PC-9 (cell line): ENCODE measurements at regions not wholly inside any gene's neighbourhood (a gene's known extent, or its start where the extent isn't known, plus 50 kb on each side); places are given as distances from the start of the nearest gene placed in this dataset.

Source experiments
- BruUV-seq: library from RNA; stranded (reverse); fragments of 400-500 nt; replicated peaks from 2 replicates; lab custom pipeline; 2021; lab: Mats Ljungman, UMichigan
- CTCF ChIA-PET: fragments of 300-600 bp; sonication (Branson Sonifier 250); formaldehyde crosslinking; loops from one replicate; lab custom pipeline; 2022; ENCODE audit warnings: antibody characterized with exemption; lab: Charles Lee
- POLR2A ChIA-PET: fragments of 300-600 bp; sonication (Branson Sonifier 250); formaldehyde crosslinking; loops from one replicate; lab custom pipeline; 2022; ENCODE audit warnings: antibody characterized with exemption; ENCODE audit not compliant: unreplicated experiment; lab: Charles Lee
- DNase-seq, 2 experiments: peaks; one replicate each; pipeline versions ENCODE4 v3.0.0 to v3.0.0-alpha.2; 2015 to 2022; ENCODE audit warnings: mixed read lengths in 1 of 2
- H2AFZ ChIP-seq: fragments of 200-600 bp; sonication (generic); 2 replicates; pipeline ENCODE4 v1.8.1; 2017; ENCODE audit warnings: antibody characterized with exemption
- H3F3A ChIP-seq: fragments of 200-600 bp; sonication (generic); 2 replicates; pipeline ENCODE4 v1.8.1; 2017; ENCODE audit warnings: antibody characterized with exemption, mild to moderate bottlenecking, low read depth; ENCODE audit not compliant: insufficient read depth
- H3K27ac ChIP-seq: fragments of 200-600 bp; sonication (generic); 2 replicates; pipeline ENCODE4 v1.6.1; 2016; ENCODE audit warnings: mixed run types
- H3K27me3 ChIP-seq: fragments of 200-600 bp; sonication (generic); 2 replicates; pipeline ENCODE4 v1.6.1; 2016; ENCODE audit warnings: low read depth, mixed run types; ENCODE audit not compliant: insufficient read depth
- H3K36me3 ChIP-seq: fragments of 200-600 bp; sonication (generic); 2 replicates; pipeline ENCODE4 v1.6.1; 2016; ENCODE audit warnings: low read depth, mixed run types
- H3K4me1 ChIP-seq: fragments of 200-600 bp; sonication (generic); replicated peaks from 2 replicates; pipeline ENCODE4 v1.6.1; 2016; ENCODE audit warnings: mixed run types; ENCODE audit not compliant: insufficient read depth
- H3K4me2 ChIP-seq: fragments of 200-600 bp; sonication (generic); 2 replicates; pipeline ENCODE4 v1.6.1; 2017; ENCODE audit warnings: mixed run types
- H3K4me3 ChIP-seq: fragments of 200-600 bp; sonication (generic); 2 replicates; pipeline ENCODE4 v1.6.1; 2016; ENCODE audit warnings: mixed run types
- H3K79me2 ChIP-seq: fragments of 200-600 bp; sonication (generic); 2 replicates; pipeline ENCODE4 v1.6.1; 2017; ENCODE audit warnings: low read depth, mixed run types
- H3K9me2 ChIP-seq: fragments of 200-600 bp; sonication (generic); 2 replicates; pipeline ENCODE4 v1.8.1; 2017; ENCODE audit warnings: mild to moderate bottlenecking; ENCODE audit not compliant: insufficient read depth
- H3K9me3 ChIP-seq: fragments of 200-600 bp; sonication (generic); 2 replicates; pipeline ENCODE4 v1.8.1; 2016; ENCODE audit warnings: low read depth; ENCODE audit not compliant: insufficient read depth
- H4K20me1 ChIP-seq: fragments of 200-600 bp; sonication (generic); 2 replicates; pipeline ENCODE4 v1.8.1; 2017; ENCODE audit not compliant: insufficient read depth
- EZH2 ChIP-seq: fragments of 200-600 bp; sonication (generic); IDR thresholded peaks from 2 replicates; pipeline ENCODE4 v1.8.0; 2017; ENCODE audit warnings: antibody characterized with exemption, low read depth
- intact Hi-C: fragments of 100-400 bp; cut with micrococcal nuclease; formaldehyde crosslinking; loops from one replicate; pipeline ENCODE4 v1.10.0; 2022; ENCODE audit not compliant: unreplicated experiment
- TF ChIP-seq, protein P1 (sequence below): fragments of 200-600 bp; sonication (generic); conservative IDR thresholded peaks from 2 replicates; pipeline ENCODE4 v1.6.1; 2017; ENCODE audit warnings: mixed run types, antibody characterized with exemption, mild to moderate bottlenecking, moderate library complexity

DNA sequence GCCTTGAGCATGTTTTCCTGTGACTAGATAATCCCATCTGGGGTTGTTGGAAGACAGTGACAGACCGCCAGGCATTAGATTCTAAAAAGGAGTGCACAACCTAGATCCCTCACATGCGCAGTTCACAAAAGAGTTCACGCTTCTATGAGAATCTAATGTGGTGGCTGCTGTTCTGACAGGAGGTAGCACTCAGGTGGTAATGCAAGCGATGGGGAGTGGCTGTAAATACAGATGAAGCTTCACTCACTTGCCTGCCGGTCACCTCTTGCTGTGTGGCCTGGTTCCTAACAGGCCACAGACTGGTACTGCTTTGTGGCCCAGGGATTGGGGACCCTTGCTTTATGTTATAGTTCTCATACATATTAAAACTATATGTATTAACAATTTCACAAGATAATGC lies 81.9 kb upstream of the TMLHE start:
- intact Hi-C loops: no loop called here
- no peaks in the 10 kb centered on the region for H3K9me3 ChIP-seq
- no peak overlapping the region for H3K4me2 ChIP-seq
- no peak for DNase-seq
- no peaks in the 10 kb centered on the region for H3K36me3 ChIP-seq
- H3K4me3 ChIP-seq: no peak overlapping the region
- ChIA-PET CTCF (no interaction called here), POLR2A (no interaction called here)
- no peak overlapping the region for H3K27ac ChIP-seq
- no TSS peak for BruUV-seq
- H3K27me3 ChIP-seq: no peaks in the 10 kb centered on the region
- no peaks in the 10 kb centered on the region for H3K9me2 ChIP-seq
- no peaks in the 10 kb centered on the region for H3K4me1 ChIP-seq
- no peak overlapping the region for H2AFZ ChIP-seq
- H3F3A ChIP-seq: no peaks in the 10 kb centered on the region
- no peaks in the 10 kb centered on the region for H3K79me2 ChIP-seq
- H4K20me1 ChIP-seq: no peaks in the 10 kb centered on the region
- TF ChIP-seq, protein P1, sequence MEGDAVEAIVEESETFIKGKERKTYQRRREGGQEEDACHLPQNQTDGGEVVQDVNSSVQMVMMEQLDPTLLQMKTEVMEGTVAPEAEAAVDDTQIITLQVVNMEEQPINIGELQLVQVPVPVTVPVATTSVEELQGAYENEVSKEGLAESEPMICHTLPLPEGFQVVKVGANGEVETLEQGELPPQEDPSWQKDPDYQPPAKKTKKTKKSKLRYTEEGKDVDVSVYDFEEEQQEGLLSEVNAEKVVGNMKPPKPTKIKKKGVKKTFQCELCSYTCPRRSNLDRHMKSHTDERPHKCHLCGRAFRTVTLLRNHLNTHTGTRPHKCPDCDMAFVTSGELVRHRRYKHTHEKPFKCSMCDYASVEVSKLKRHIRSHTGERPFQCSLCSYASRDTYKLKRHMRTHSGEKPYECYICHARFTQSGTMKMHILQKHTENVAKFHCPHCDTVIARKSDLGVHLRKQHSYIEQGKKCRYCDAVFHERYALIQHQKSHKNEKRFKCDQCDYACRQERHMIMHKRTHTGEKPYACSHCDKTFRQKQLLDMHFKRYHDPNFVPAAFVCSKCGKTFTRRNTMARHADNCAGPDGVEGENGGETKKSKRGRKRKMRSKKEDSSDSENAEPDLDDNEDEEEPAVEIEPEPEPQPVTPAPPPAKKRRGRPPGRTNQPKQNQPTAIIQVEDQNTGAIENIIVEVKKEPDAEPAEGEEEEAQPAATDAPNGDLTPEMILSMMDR: no peak
- no peak for TF ChIP-seq EZH2

DNA sequence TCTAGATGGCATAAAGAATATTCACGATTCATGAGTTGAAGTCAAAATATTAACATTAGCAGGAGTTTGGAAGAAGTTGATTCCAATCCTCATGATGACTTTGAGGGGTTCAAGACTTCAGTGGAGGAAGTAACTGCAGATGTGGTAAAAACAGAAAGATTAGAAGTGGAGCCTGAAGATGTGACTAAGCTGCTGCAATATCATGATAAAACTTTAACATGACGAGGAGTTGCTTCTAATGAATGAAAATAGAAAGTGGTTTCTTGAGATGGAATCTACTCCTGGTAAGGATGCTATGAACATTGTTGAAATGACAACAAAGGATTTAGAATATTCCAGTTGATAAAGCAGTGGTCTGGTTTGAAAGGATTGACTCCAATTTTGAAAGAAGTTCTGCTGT lies 70.1 kb upstream of the TMLHE start:
- TF ChIP-seq EZH2: no peak
- TF ChIP-seq, protein P1: no peak
- Histone ChIP-seq H2AFZ (no peak overlapping the region), H3K4me2 (no peak overlapping the region), H4K20me1 (no peaks in the 10 kb centered on the region), H3K36me3 (no peaks in the 10 kb centered on the region), H3K27me3 (no peaks in the 10 kb centered on the region), H3K4me1 (no peaks in the 10 kb centered on the region), H3F3A (no peaks in the 10 kb centered on the region), H3K9me2 (no peaks in the 10 kb centered on the region), H3K9me3 (no peaks in the 10 kb centered on the region), H3K4me3 (no peak overlapping the region), H3K27ac (no peak overlapping the region), H3K79me2 (no peaks in the 10 kb centered on the region)
- intact Hi-C loops: no loop called here
- ChIA-PET CTCF (no interaction called here), POLR2A (no interaction called here)
- no peak for DNase-seq
- BruUV-seq: no TSS peak

DNA sequence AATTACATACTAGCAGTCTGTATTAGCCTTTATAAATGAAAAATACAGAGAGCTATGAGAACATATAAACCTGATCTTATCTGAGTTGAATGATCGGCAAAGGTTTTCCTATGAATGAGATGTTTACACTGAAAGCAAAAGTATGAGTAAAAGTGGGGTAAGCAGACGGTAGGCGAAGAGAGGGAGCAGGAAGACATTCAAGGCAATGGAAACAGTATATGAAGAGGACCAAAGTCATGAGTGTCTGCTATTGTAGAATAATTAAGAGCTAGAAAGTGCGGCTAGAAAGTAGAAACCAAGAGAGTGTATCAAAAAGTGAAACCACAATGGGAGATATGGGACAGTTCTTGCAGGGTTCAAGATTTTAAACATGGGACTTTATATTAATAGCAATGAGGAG lies 67.0 kb upstream of the TMLHE start:
- Histone ChIP-seq H3K27me3 (no peaks in the 10 kb centered on the region), H3F3A (no peaks in the 10 kb centered on the region), H3K27ac (no peak overlapping the region), H3K36me3 (no peaks in the 10 kb centered on the region), H3K9me2 (no peaks in the 10 kb centered on the region), H3K4me2 (no peak overlapping the region), H3K79me2 (no peaks in the 10 kb centered on the region), H3K4me3 (no peak overlapping the region), H3K9me3 (no peaks in the 10 kb centered on the region), H3K4me1 (no peaks in the 10 kb centered on the region), H2AFZ (no peak overlapping the region), H4K20me1 (no peaks in the 10 kb centered on the region)
- POLR2A ChIA-PET: no interaction called here
- CTCF ChIA-PET: no interaction called here
- intact Hi-C loops: no loop called here
- no peak for TF ChIP-seq EZH2
- TF ChIP-seq, protein P1: no peak
- BruUV-seq: no TSS peak
- no peak for DNase-seq
